PC-3 (cell line): ENCODE measurements at regions not wholly inside any gene's neighbourhood (a gene's known extent, or its start where the extent isn't known, plus 50 kb on each side); places are given as distances from the start of the nearest gene placed in this dataset.

Experiments used
- ATAC-seq: fragments of 200-7000 bp; cut with Tn5 transposase; 2 replicates; pipeline ENCODE4 v1.9.1; 2020; ENCODE audit warnings: mild to moderate bottlenecking, moderate library complexity
- BruUV-seq: library from RNA; stranded (reverse); fragments of 400-500 nt; replicated peaks from 2 replicates; lab custom pipeline; 2021; lab: Mats Ljungman, UMichigan
- CTCF ChIA-PET: fragments of 300-600 bp; sonication (Branson Sonifier 250); formaldehyde crosslinking; loops from one replicate; lab custom pipeline; 2022; ENCODE audit warnings: antibody characterized with exemption; lab: Charles Lee
- POLR2A ChIA-PET: fragments of 300-600 bp; sonication (Branson Sonifier 250); formaldehyde crosslinking; loops from one replicate; lab custom pipeline; 2022; ENCODE audit warnings: antibody characterized with exemption; ENCODE audit not compliant: unreplicated experiment; lab: Charles Lee
- DNase-seq: peaks from one replicate; pipeline ENCODE4 v3.0.0-alpha.2; 2015
- H2AFZ ChIP-seq: fragments of 300-600 bp; sonication (generic); 2 replicates; pipeline ENCODE4 v1.6.0; 2016; ENCODE audit warnings: antibody characterized with exemption, low read length
- H3F3A ChIP-seq: fragments of 300-600 bp; sonication (generic); one replicate; pipeline ENCODE4 v1.6.0; 2017; ENCODE audit warnings: antibody characterized with exemption, low read length, control low read depth, mild to moderate bottlenecking; ENCODE audit not compliant: unreplicated experiment
- H3K27ac ChIP-seq: fragments of 300-600 bp; sonication (generic); 2 replicates; pipeline ENCODE4 v1.5.1; 2016; ENCODE audit warnings: mild to moderate bottlenecking, low read length
- H3K27me3 ChIP-seq: fragments of 300-600 bp; sonication (generic); 2 replicates; pipeline ENCODE4 v1.6.1; 2016; ENCODE audit warnings: low read length, mixed read lengths
- H3K36me3 ChIP-seq: fragments of 300-600 bp; sonication (generic); 2 replicates; pipeline ENCODE4 v1.6.1; 2016; ENCODE audit warnings: low read depth, mixed run types, low read length, mixed read lengths
- H3K4me1 ChIP-seq: fragments of 300-600 bp; sonication (generic); 2 replicates; pipeline ENCODE4 v1.5.1; 2016; ENCODE audit warnings: low read length; ENCODE audit not compliant: insufficient read depth
- H3K4me2 ChIP-seq: fragments of 300-600 bp; sonication (generic); 2 replicates; pipeline ENCODE4 v1.6.0; 2016; ENCODE audit warnings: low read length
- H3K4me3 ChIP-seq: fragments of 300-600 bp; sonication (generic); 2 replicates; pipeline ENCODE4 v1.5.1; 2016; ENCODE audit warnings: mild to moderate bottlenecking, low read length, mixed read lengths
- H3K79me2 ChIP-seq: fragments of 300-600 bp; sonication (generic); 2 replicates; pipeline ENCODE4 v1.6.1; 2017; ENCODE audit warnings: low read length, mixed read lengths
- H3K9ac ChIP-seq: fragments of 300-600 bp; sonication (generic); 2 replicates; pipeline ENCODE4 v1.6.0; 2016; ENCODE audit warnings: mild to moderate bottlenecking, low read length
- H3K9me2 ChIP-seq: fragments of 300-600 bp; sonication (generic); replicated peaks from 2 replicates; pipeline ENCODE4 v1.6.1; 2016; ENCODE audit warnings: mixed run types, low read length, mixed read lengths
- H3K9me3 ChIP-seq: fragments of 300-600 bp; sonication (generic); 2 replicates; pipeline ENCODE4 v1.6.1; 2016; ENCODE audit warnings: low read length, mixed read lengths
- H4K20me1 ChIP-seq: fragments of 300-600 bp; sonication (generic); 2 replicates; pipeline ENCODE4 v1.6.1; 2016; ENCODE audit warnings: low read length, mixed read lengths
- EZH2 ChIP-seq: fragments of 300-600 bp; sonication (generic); IDR thresholded peaks from one replicate; pipeline ENCODE4 v1.6.1; 2017; ENCODE audit warnings: antibody characterized with exemption, mild to moderate bottlenecking, low read length; ENCODE audit not compliant: unreplicated experiment
- EZH2phosphoT487 ChIP-seq: fragments of 300-600 bp; sonication (generic); IDR thresholded peaks from 2 replicates; pipeline ENCODE4 v1.6.1; 2018; ENCODE audit warnings: mild to moderate bottlenecking, antibody characterized with exemption, low read length, borderline replicate concordance
- intact Hi-C: fragments of 100-400 bp; cut with micrococcal nuclease; formaldehyde crosslinking; loops from 2 replicates; pipeline ENCODE4 v1.9.0; 2023
- TF ChIP-seq, protein P1 (sequence below): fragments of 300-600 bp; sonication (generic); conservative IDR thresholded peaks from 2 replicates; pipeline ENCODE4 v1.5.1; 2017; ENCODE audit warnings: antibody characterized with exemption, low read depth, mild to moderate bottlenecking, low read length

DNA sequence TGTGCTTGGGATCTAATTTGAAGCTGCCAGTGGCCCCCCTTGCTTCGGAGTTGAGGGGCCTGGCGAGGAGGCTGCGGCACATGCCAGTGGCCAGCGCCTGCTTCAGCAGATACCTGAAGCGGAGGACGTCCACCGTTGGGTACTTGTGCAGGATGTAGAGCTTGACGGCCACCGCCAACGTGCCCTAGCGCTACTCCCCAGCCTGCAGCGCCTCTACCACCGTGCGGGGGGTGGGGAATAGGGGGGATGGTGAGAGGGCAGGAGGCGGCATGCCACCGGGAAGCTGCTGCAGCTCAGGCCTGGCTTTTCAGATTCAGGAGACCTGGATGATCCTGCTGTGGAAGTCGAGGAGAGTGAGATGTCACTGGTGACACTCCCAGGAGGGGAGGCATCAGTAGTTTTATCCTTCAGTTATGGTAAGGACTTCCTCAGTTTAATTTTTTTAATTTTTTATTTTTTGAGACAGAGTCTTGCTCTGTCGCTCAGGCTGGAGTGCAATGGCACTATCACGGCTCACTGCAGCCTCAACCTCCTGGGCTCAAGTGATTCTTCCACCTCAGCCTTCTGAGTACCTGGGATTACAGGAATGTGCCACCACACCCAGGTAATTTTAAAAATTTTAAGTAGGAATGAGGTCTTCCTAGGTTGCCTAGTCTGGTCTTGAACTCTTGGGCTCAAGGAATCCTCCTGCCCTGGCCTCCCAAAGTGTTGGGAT is 150.6 kb upstream of the FRMD4B start:
- TF ChIP-seq EZH2 (no peak), EZH2phosphoT487 (no peak)
- TF ChIP-seq, protein P1, sequence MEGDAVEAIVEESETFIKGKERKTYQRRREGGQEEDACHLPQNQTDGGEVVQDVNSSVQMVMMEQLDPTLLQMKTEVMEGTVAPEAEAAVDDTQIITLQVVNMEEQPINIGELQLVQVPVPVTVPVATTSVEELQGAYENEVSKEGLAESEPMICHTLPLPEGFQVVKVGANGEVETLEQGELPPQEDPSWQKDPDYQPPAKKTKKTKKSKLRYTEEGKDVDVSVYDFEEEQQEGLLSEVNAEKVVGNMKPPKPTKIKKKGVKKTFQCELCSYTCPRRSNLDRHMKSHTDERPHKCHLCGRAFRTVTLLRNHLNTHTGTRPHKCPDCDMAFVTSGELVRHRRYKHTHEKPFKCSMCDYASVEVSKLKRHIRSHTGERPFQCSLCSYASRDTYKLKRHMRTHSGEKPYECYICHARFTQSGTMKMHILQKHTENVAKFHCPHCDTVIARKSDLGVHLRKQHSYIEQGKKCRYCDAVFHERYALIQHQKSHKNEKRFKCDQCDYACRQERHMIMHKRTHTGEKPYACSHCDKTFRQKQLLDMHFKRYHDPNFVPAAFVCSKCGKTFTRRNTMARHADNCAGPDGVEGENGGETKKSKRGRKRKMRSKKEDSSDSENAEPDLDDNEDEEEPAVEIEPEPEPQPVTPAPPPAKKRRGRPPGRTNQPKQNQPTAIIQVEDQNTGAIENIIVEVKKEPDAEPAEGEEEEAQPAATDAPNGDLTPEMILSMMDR = no peak
- no peak overlapping the region for H3K9ac ChIP-seq
- no peaks in the 10 kb centered on the region for H4K20me1 ChIP-seq
- no peaks in the 10 kb centered on the region for H3K9me2 ChIP-seq
- H3F3A ChIP-seq = no peaks in the 10 kb centered on the region
- H3K79me2 ChIP-seq = no peaks in the 10 kb centered on the region
- no peaks in the 10 kb centered on the region for H3K9me3 ChIP-seq
- H3K27ac ChIP-seq = no peak overlapping the region
- intact Hi-C loops = no loop called here
- H2AFZ ChIP-seq = no peak overlapping the region
- ChIA-PET CTCF (no interaction called here), POLR2A (no interaction called here)
- H3K4me2 ChIP-seq = no peak overlapping the region
- no TSS peak for BruUV-seq
- no peak overlapping the region for H3K4me3 ChIP-seq
- ATAC-seq (no peak), DNase-seq (no peak)
- no peaks in the 10 kb centered on the region for H3K4me1 ChIP-seq
- H3K27me3 ChIP-seq = peaks cover 5% of the 10 kb centered on the region; the same call in 1 of the 2 replicates
- H3K36me3 ChIP-seq = no peaks in the 10 kb centered on the region

- Histone ChIP-seq H2AFZ (no peak overlapping the region), H4K20me1 (no peaks in the 10 kb centered on the region), H3K4me2 (no peak overlapping the region), H3K4me3 (no peak overlapping the region), H3F3A (no peaks in the 10 kb centered on the region), H3K27ac (no peak overlapping the region), H3K4me1 (no peaks in the 10 kb centered on the region), H3K79me2 (no peaks in the 10 kb centered on the region), H3K27me3 (no peaks in the 10 kb centered on the region), H3K9me2 (no peaks in the 10 kb centered on the region), H3K36me3 (no peaks in the 10 kb centered on the region), H3K9ac (no peak overlapping the region), H3K9me3 (no peaks in the 10 kb centered on the region)
- ChIA-PET CTCF (no interaction called here), POLR2A (no interaction called here)
- intact Hi-C loops = no loop called here
- no TSS peak for BruUV-seq
- no peak for DNase-seq
- TF ChIP-seq, protein P1 = no peak
- TF ChIP-seq EZH2 (no peak), EZH2phosphoT487 (no peak)
- ATAC-seq = no peak
Measured at GRCh38 chr3:69535613-69536012, 149.7 kb upstream of the FRMD4B start.

- no peaks in the 10 kb centered on the region for H3K9me3 ChIP-seq
- H3K4me2 ChIP-seq = no peak overlapping the region
- H3F3A ChIP-seq = no peaks in the 10 kb centered on the region
- no TSS peak for BruUV-seq
- no peaks in the 10 kb centered on the region for H3K27me3 ChIP-seq
- intact Hi-C loops = loop anchor here (5.0 kb wide), 1 partner anchor 135 kb away; no protein-coding TSS in a partner anchor
- H3K9ac ChIP-seq = no peak overlapping the region
- no peak overlapping the region for H3K27ac ChIP-seq
- POLR2A ChIA-PET = no interaction called here
- H3K79me2 ChIP-seq = no peaks in the 10 kb centered on the region
- H3K4me1 ChIP-seq = no peaks in the 10 kb centered on the region
- CTCF ChIA-PET = no interaction called here
- H4K20me1 ChIP-seq = no peaks in the 10 kb centered on the region
- no peak overlapping the region for H3K4me3 ChIP-seq
- no peaks in the 10 kb centered on the region for H3K36me3 ChIP-seq
- ATAC-seq (peak; percentile 61), DNase-seq (no peak)
- TF ChIP-seq EZH2 (no peak), EZH2phosphoT487 (no peak)
- TF ChIP-seq, protein P1 = no peak
- H2AFZ ChIP-seq = no peak overlapping the region
- H3K9me2 ChIP-seq = no peaks in the 10 kb centered on the region
Measured at GRCh38 chr3:69532547-69533224, 146.8 kb upstream of the FRMD4B start.
